Muscle layer of colon (tissue), 2 donors: ENCODE measurements at regions not wholly inside any gene's neighbourhood (a gene's known extent, or its start where the extent isn't known, plus 50 kb on each side); places are given as distances from the start of the nearest gene placed in this dataset.

Experiments
- H3K27ac ChIP-seq: one replicate; pipeline ENCODE4 v1.7.0; 2013; ENCODE audit warnings: low read depth, mild to moderate bottlenecking, low read length, moderate library complexity
- H3K27me3 ChIP-seq, 2 donors: one replicate each; pipeline ENCODE4 v1.7.0; 2013; ENCODE audit warnings: low read length in 2 of 2, mild to moderate bottlenecking in 2 of 2; ENCODE audit not compliant: insufficient read depth in 2 of 2, control insufficient read depth in 1 of 2
- H3K36me3 ChIP-seq: one replicate; pipeline ENCODE4 v1.7.0; 2013; ENCODE audit warnings: mild to moderate bottlenecking, low read length; ENCODE audit not compliant: insufficient read depth
- H3K4me1 ChIP-seq: one replicate; pipeline ENCODE4 v1.7.0; 2013; ENCODE audit warnings: mild to moderate bottlenecking, low read length; ENCODE audit not compliant: insufficient read depth
- H3K4me3 ChIP-seq, 2 donors: one replicate each; pipeline ENCODE4 v1.7.0; 2013; ENCODE audit warnings: low read length in 2 of 2, low read depth in 1 of 2, mild to moderate bottlenecking in 1 of 2, moderate library complexity in 1 of 2
- H3K9ac ChIP-seq: one replicate; pipeline ENCODE4 v1.7.0; 2013; ENCODE audit warnings: low read length
- H3K9me3 ChIP-seq: one replicate; pipeline ENCODE4 v1.7.0; 2013; ENCODE audit warnings: mild to moderate bottlenecking, low read length
- donor health status: abdominal sarcoma.
- donor health status: Adenocarcinoma of cecum.

DNA sequence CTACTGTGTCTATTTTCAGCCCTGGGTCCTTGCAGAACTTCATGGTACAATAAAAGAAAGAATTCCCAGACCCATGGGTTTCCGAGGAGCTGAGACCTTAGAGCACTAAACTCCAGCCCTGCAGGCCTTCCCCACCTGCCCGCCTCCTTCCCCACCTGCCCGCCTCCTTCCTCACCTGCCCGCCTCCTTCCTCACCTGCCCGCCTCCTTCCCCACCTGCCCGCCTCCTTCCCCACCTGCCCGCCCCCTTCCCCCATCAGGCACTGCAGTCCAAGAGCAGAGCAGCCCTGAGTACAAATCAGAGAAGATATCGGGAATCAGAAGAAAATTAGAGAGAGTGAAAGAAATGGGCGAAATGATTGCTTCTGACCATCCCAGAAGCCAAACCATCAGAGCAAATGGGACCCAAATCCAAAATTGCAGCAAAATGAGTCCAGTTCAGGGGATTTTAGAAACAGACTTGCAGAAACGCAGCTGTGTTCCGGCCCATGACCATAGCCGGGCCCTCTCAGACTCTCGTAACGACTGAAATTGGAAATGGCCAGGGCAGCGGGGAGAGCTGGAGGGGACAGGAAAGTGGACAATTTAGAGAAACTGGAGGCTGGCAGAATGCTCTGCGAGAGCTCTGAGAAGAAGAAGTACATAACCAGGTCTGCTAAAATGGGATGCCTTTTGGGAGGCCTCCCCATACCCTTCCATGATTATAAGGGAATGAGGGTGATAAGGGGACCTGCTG lies 568.4 kb downstream of the TCERG1L start:
- no peak overlapping the region for H3K27ac ChIP-seq
- no peaks in the 10 kb centered on the region for H3K4me1 ChIP-seq
- no peak overlapping the region for H3K4me3 ChIP-seq
- H3K9me3 ChIP-seq: no peaks in the 10 kb centered on the region
- H3K36me3 ChIP-seq: no peaks in the 10 kb centered on the region
- no peaks in the 10 kb centered on the region for H3K27me3 ChIP-seq
- H3K9ac ChIP-seq: no peak overlapping the region

DNA sequence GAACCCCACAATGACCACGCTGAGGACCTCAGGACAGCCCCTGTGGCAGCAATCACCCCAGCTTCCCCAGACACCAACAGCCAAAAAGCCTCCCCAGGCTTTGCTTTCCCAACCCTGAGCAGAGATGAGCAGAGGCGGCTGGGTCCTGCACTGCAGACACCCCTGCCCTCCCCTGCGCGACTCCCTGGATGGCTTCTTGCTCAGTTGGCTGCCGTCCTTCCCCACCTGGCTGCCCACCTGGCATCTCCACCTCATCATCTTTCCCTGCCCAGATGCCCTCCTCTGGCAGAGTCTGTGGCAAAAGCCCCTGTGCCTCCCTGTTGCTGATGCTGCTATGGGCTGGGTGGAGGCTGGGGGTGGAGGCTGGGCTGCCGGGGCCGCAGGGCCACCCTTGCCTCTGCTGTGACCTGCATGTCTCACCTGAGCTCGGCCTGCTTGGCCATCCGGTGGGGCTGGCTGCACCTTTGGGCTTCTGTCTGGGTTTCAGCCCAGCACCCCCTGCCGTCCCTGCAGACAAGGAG lies 567.7 kb downstream of the TCERG1L start:
- Histone ChIP-seq H3K9ac (no peak overlapping the region), H3K36me3 (no peaks in the 10 kb centered on the region), H3K27me3 (no peaks in the 10 kb centered on the region), H3K9me3 (no peaks in the 10 kb centered on the region), H3K27ac (no peak overlapping the region), H3K4me1 (no peaks in the 10 kb centered on the region), H3K4me3 (no peak overlapping the region)

DNA sequence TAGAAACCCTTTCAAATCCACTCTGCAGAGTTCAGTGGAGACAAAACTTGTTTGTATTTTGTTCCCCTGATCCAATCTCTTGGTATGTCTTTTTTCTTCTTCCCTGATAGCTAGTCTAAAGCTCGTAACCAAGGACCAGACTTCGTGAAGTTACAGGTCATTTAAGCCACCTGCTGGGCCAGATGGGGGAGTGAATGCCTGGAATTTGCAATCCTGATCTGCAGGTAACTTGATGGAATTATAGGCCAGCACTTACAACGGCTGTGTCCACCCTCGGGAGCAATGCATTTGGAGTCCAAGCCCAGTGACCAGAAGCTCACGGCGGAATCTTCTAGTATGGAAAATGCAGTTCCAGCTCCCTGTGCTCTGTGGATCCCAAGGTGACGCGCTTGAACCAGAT lies 566.9 kb downstream of the TCERG1L start:
- no peak overlapping the region for H3K9ac ChIP-seq
- no peaks in the 10 kb centered on the region for H3K27me3 ChIP-seq
- H3K36me3 ChIP-seq: no peaks in the 10 kb centered on the region
- H3K27ac ChIP-seq: no peak overlapping the region
- no peak overlapping the region for H3K4me3 ChIP-seq
- H3K9me3 ChIP-seq: no peaks in the 10 kb centered on the region
- H3K4me1 ChIP-seq: no peaks in the 10 kb centered on the region

DNA sequence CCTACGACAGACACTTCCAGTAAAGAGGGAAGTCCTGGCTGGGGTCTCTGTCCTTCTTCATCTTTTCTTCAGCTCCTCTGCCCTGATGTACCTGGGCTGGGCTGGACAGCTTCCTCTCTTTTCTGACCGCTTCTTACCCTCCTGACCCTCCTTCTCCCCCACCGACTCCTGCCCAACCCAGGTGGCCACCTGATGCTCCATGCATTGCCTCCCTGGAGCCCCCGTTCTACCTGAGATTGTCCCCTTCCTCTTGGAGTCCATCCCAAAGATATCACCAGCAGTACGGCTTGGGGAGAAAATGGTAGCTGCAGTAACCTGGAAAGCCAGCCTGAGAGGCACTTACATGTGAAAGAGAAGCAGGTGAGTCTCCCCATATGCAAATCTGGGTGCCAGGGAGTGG lies 566.3 kb downstream of the TCERG1L start:
- Histone ChIP-seq H3K27ac (no peak overlapping the region), H3K4me1 (no peaks in the 10 kb centered on the region), H3K27me3 (no peaks in the 10 kb centered on the region), H3K9ac (no peak overlapping the region), H3K36me3 (no peaks in the 10 kb centered on the region), H3K9me3 (no peaks in the 10 kb centered on the region), H3K4me3 (no peak overlapping the region)

DNA sequence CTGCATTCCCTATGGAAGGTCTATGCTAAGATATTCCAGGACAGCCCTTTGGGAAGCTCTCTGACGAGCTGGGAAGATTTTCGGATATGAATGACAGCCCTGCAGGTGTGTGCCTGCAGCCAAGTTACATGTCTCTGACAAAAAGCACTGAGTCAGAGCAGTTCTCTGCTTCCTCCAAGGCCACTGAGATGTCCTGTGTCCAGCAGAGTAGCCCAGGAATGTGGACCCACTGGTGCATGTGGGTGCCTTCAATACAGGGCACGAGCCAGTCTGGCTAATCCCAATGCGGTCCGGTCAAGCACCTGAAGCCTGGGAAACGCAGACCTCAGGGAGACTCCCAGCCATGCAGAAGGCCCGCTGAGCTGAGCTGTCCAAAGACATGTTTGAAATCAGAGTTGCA lies 565.7 kb downstream of the TCERG1L start:
- Histone ChIP-seq H3K4me1 (no peaks in the 10 kb centered on the region), H3K9me3 (no peaks in the 10 kb centered on the region), H3K9ac (no peak overlapping the region), H3K27ac (no peak overlapping the region), H3K4me3 (no peak overlapping the region), H3K27me3 (no peaks in the 10 kb centered on the region), H3K36me3 (no peaks in the 10 kb centered on the region)

DNA sequence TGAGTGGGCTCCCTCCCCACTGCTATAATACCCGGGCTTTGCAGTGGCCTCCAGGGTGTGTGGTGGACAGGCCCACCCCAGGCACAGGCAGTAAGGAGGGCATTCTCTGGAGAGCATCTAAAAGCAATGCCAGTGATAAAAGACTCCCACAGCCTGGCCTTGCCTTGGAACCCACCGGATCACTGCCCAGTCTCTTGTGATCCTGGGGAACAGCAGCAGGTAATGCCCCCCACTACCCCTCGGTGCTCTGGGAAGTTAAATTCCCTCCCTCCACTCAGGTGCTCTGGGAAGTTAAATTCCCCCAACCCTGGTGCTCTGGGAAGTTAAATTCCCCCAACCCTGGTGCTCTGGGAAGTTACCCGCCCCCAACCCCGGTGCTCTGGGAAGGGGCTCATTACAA lies 565.2 kb downstream of the TCERG1L start:
- Histone ChIP-seq H3K27me3 (no peaks in the 10 kb centered on the region), H3K9me3 (no peaks in the 10 kb centered on the region), H3K9ac (no peak overlapping the region), H3K36me3 (no peaks in the 10 kb centered on the region), H3K4me1 (no peaks in the 10 kb centered on the region), H3K27ac (no peak overlapping the region), H3K4me3 (no peak overlapping the region)

DNA sequence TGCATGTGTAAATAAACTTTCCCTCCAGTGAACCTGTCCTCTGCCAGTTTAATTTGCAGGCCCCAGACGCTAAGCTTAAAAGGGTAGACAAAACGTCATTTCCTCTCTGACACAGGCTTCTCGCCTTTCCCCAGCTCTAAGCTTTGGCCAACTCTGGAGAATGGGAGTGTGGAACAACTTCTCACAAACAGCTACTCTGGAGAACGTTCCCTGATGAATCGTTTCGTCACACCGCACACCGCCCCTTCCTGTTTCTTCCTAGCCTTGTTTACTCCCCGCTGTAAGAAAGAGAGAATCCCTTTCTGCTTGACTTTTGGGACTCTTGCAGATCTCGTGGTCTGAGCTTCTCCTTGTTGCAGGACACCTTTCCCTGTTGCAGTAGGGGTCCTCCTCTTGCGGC lies 564.2 kb downstream of the TCERG1L start:
- Histone ChIP-seq H3K9me3 (no peaks in the 10 kb centered on the region), H3K27ac (no peak overlapping the region), H3K27me3 (no peaks in the 10 kb centered on the region), H3K9ac (no peak overlapping the region), H3K4me3 (no peak overlapping the region), H3K36me3 (no peaks in the 10 kb centered on the region), H3K4me1 (no peaks in the 10 kb centered on the region)

DNA sequence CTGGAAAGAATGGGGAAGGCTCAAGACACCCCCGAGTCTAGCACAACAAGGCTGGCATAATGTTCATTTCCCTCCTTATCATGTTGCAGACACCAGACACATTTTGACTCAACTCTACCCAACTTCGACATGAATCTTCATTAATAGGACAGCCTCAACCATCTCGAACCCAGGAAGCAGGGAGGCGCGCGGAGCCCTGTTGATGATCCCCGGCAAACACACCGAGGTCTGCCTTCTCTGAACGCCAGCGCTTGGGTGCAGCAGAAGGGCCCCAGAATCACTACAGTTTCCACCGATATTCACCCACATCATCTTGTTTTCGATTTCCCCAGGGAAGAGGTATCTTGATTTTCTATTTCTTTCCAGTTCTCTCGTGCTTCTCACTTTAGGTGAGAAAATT lies 563.6 kb downstream of the TCERG1L start:
- Histone ChIP-seq H3K36me3 (no peaks in the 10 kb centered on the region), H3K4me1 (no peaks in the 10 kb centered on the region), H3K27me3 (no peaks in the 10 kb centered on the region), H3K27ac (no peak overlapping the region), H3K9me3 (no peaks in the 10 kb centered on the region), H3K4me3 (no peak overlapping the region), H3K9ac (no peak overlapping the region)

DNA sequence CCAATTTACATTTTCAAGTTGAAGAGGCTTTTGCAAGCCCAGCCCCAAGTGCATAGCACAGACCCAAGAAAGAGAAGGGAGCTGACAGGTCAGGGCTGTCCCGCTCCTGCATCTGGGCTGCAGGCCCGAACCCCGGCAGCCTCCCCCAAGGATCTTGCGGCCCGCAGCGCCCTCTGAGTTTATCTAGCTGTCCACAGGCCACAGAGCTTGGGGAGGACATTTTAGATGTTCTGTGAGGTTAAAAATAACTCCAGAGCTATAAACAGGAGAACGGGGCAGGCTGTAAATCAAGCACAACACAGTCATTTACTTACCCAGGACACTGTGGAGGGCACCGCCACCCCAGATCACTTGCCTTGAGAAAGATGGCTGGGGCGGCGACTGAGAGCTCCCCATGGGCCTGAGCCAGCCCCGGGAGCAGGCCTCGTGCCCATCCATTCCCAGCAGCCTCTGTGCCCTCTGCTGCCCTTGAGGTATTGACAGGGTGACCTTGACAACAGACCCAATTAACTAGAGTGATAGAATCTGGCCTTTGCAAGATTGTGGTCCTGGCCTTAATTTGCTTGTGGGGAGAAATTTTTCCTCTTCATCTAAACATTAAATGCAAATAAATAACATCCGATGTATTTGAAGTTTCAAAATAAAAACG lies 563.0 kb downstream of the TCERG1L start:
- Histone ChIP-seq H3K4me3 (no peak overlapping the region), H3K9ac (no peak overlapping the region), H3K4me1 (no peaks in the 10 kb centered on the region), H3K36me3 (no peaks in the 10 kb centered on the region), H3K27ac (no peak overlapping the region), H3K27me3 (no peaks in the 10 kb centered on the region), H3K9me3 (no peaks in the 10 kb centered on the region)

DNA sequence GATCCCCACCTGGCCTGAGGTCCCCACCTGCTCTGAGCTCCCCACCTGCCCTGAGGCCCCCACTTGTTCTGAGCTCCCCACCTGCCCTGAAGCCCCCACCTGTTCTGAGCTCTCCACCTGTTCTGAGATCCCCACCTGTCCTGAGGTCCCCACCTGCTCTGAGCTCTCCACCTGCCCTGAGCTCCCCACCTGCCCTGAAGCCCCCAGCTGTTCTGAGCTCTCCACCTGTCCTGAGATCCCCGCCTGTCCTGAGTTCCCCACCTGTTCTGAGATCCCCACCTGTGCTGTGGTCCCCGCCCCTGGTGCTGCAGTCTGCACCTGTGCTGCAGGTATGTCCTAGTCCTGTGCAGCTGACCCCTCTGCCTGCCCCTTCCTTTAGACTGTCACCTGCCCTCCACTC lies 561.6 kb downstream of the TCERG1L start:
- no peak overlapping the region for H3K9ac ChIP-seq
- no peak overlapping the region for H3K4me3 ChIP-seq
- H3K4me1 ChIP-seq: no peaks in the 10 kb centered on the region
- H3K36me3 ChIP-seq: no peaks in the 10 kb centered on the region
- H3K27me3 ChIP-seq: no peaks in the 10 kb centered on the region
- peaks cover 3% of the 10 kb centered on the region for H3K9me3 ChIP-seq
- H3K27ac ChIP-seq: no peak overlapping the region

DNA sequence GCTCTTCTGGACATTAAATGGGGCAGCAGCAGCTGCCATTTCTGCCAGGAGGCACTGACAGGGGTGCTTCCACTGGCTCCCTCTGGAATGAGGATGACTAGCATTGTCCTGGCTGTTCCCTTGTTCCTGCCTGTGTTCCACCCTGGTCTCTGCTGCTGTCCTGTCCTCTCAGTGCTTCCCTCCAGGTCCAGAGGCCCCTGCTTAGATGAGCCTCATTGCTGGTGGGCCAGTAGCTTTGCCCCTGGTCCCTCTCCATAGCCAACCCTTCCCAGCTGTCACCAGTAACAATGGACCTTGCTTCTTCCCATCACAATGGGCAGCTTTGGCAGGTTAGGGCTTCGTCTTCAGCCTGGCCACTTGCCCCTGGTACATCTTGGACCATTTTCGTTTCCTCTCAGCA lies 561.1 kb downstream of the TCERG1L start:
- H3K36me3 ChIP-seq: no peaks in the 10 kb centered on the region
- H3K27me3 ChIP-seq: no peaks in the 10 kb centered on the region
- no peak overlapping the region for H3K4me3 ChIP-seq
- H3K4me1 ChIP-seq: no peaks in the 10 kb centered on the region
- H3K9ac ChIP-seq: no peak overlapping the region
- H3K9me3 ChIP-seq: peaks cover 4% of the 10 kb centered on the region
- H3K27ac ChIP-seq: no peak overlapping the region
